ENCODE measurements at regions not wholly inside any gene's neighbourhood (a gene's known extent, or its start where the extent isn't known, plus 50 kb on each side); places are given as distances from the start of the nearest gene placed in this dataset.

DNA sequence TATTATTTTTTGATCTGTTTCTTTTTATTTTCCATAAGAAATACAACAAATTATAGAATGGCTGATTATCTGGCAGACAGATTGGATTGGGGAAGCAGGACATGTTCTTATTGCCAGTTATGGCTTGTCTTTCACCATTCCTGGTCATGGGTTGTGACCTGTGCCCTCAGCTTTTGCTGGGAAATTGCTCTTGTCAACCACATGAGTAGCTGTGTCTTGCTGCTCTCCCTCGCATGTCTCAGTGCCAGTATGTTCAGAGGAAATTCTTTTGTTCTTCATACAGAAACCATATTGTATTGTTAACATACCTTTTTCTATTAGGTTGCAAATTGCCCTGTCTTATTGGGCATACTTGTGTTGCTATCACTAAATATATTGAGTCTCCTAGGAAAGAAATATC, 344.1 kb downstream of the OSTF1 start:
- Histone ChIP-seq H3K9ac (ENCODE audit: low read length) (no peak overlapping the region), H3K4me1 (ENCODE audit: control insufficient read depth in 2 of 2, insufficient read depth in 2 of 2, low read length in 2 of 2) (no peaks in the 10 kb centered on the region), H3K27ac (ENCODE audit: low read length in 2 of 2) (no peak overlapping the region), H3K36me3 (replicated peaks in 1 of 2; ENCODE audit: control extremely low read depth in 1 of 2, control insufficient read depth in 1 of 2, extremely low read depth in 1 of 2, insufficient read depth in 2 of 2, low read length in 1 of 2) (no peaks in the 10 kb centered on the region), H3K4me2 (replicated peaks; ENCODE audit: low read depth, low read length, poor library complexity, severe bottlenecking) (no peak overlapping the region), H3K27me3 (replicated peaks in 1 of 4; ENCODE audit: control extremely low read depth in 1 of 4, control insufficient read depth in 3 of 4, insufficient read depth in 4 of 4, low read length in 3 of 4) (no peaks in the 10 kb centered on the region), H3K4me3 (ENCODE audit: control extremely low read depth in 1 of 5, extremely low read depth in 1 of 5, insufficient read depth in 1 of 5, low read depth in 2 of 5, low read length in 4 of 5) (no peak overlapping the region), H3K9me3 (ENCODE audit: control extremely low read depth in 1 of 3, control insufficient read depth in 2 of 3, insufficient read depth in 1 of 3, low read length in 2 of 3) (no peaks in the 10 kb centered on the region), H3K79me2 (ENCODE audit: control insufficient read depth, insufficient read depth, low read length) (no peaks in the 10 kb centered on the region), H2AFZ (ENCODE audit: insufficient read depth, low read depth, low read length, poor library complexity, severe bottlenecking) (no peak overlapping the region), H4K20me1 (ENCODE audit: control insufficient read depth, insufficient read depth, low read length, poor library complexity, severe bottlenecking) (no peaks in the 10 kb centered on the region)
- Mint-ChIP-seq H3K9me3 (ENCODE audit: insufficient read depth) (no peaks in the 10 kb centered on the region), H3K27me3 (no peaks in the 10 kb centered on the region), H3K4me1 (no peaks in the 10 kb centered on the region), H3K27ac (no peak overlapping the region), H3K4me3 (no peak overlapping the region)
- intact Hi-C loops (cut with micrococcal nuclease) = no loop called here
- ATAC-seq (ENCODE audit: low read depth) (no peak), DNase-seq (no peak)
- CTCF ChIA-PET = no interaction called here
- 100% methylated on average over 1 of the region's 1 CpG for WGBS (ENCODE audit: insufficient coverage)
- POLR2A ChIA-PET = no interaction called here
- TF ChIP-seq EZH2 (IDR thresholded peaks at IDR 0.05; ENCODE audit: borderline replicate concordance, insufficient read depth, low read depth, low read length, poor library complexity, severe bottlenecking) = no peak
- no peak for TF ChIP-seq CTCF (IDR thresholded peaks at IDR 0.05)

- no peaks in the 10 kb centered on the region for H3K27me3 Mint-ChIP-seq
- no peaks in the 10 kb centered on the region for H3K9me3 Mint-ChIP-seq (ENCODE audit: insufficient read depth)
- POLR2A ChIA-PET = no interaction called here
- no peak overlapping the region for H3K4me3 Mint-ChIP-seq
- H3K9me3 ChIP-seq (ENCODE audit: control extremely low read depth in 1 of 3, control insufficient read depth in 2 of 3, insufficient read depth in 1 of 3, low read length in 2 of 3) = no peaks in the 10 kb centered on the region
- ATAC-seq (ENCODE audit: low read depth) (no peak), DNase-seq (no peak)
- H3K4me3 ChIP-seq (ENCODE audit: control extremely low read depth in 1 of 5, extremely low read depth in 1 of 5, insufficient read depth in 1 of 5, low read depth in 2 of 5, low read length in 4 of 5) = no peak overlapping the region
- CTCF ChIA-PET = no interaction called here
- no peaks in the 10 kb centered on the region for H3K4me1 Mint-ChIP-seq
- no peaks in the 10 kb centered on the region for H3K36me3 ChIP-seq (replicated peaks in 1 of 2; ENCODE audit: control extremely low read depth in 1 of 2, control insufficient read depth in 1 of 2, extremely low read depth in 1 of 2, insufficient read depth in 2 of 2, low read length in 1 of 2)
- intact Hi-C loops (cut with micrococcal nuclease) = no loop called here
- H3K79me2 ChIP-seq (ENCODE audit: control insufficient read depth, insufficient read depth, low read length) = no peaks in the 10 kb centered on the region
- no peaks in the 10 kb centered on the region for H3K27me3 ChIP-seq (replicated peaks in 1 of 4; ENCODE audit: control extremely low read depth in 1 of 4, control insufficient read depth in 3 of 4, insufficient read depth in 4 of 4, low read length in 3 of 4)
- no peak overlapping the region for H3K4me2 ChIP-seq (replicated peaks; ENCODE audit: low read depth, low read length, poor library complexity, severe bottlenecking)
- H3K9ac ChIP-seq (ENCODE audit: low read length) = no peak overlapping the region
- H3K4me1 ChIP-seq (ENCODE audit: control insufficient read depth in 2 of 2, insufficient read depth in 2 of 2, low read length in 2 of 2) = no peaks in the 10 kb centered on the region
- H2AFZ ChIP-seq (ENCODE audit: insufficient read depth, low read depth, low read length, poor library complexity, severe bottlenecking) = no peak overlapping the region
- H3K27ac ChIP-seq (ENCODE audit: low read length in 2 of 2) = no peak overlapping the region
- TF ChIP-seq CTCF (IDR thresholded peaks at IDR 0.05) (no peak), EZH2 (IDR thresholded peaks at IDR 0.05; ENCODE audit: borderline replicate concordance, insufficient read depth, low read depth, low read length, poor library complexity, severe bottlenecking) (no peak)
- no peak overlapping the region for H3K27ac Mint-ChIP-seq
- no peaks in the 10 kb centered on the region for H4K20me1 ChIP-seq (ENCODE audit: control insufficient read depth, insufficient read depth, low read length, poor library complexity, severe bottlenecking)
These were observed 344.6 kb downstream of the OSTF1 start for GRCh38 chr9:75432888-75433287.

Measured in B cell (primary cell).